Kasumi-1 (cell line): ENCODE measurements at regions not wholly inside any gene's neighbourhood (a gene's known extent, or its start where the extent isn't known, plus 50 kb on each side); places are given as distances from the start of the nearest gene placed in this dataset.

ENCODE experiments used
- DNase-seq, 2 experiments: peaks; one replicate each; lab custom pipeline; 2025; lab: John Stamatoyannopoulos, UW

GRCh38 chr1:209510063-209510462 is 73.5 kb upstream of the CAMK1G start:
- no peak for DNase-seq

DNA sequence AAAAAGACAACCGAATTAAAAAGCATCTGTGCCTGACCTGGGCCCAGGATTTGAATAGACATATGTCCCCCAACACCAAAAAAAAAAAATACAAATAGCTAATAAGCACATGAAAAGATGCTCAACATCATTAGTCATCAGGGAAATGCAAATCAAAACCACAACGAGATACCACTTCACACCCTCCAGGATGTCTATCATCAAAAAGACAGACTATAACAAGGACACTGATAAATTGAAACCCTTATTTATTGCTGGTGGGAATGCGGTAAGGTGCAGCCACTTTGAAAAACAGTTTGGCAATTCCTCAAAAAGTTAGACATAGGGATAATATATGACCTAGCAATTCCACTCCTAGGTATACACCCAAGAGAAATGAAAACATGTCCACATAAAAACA is 72.3 kb upstream of the CAMK1G start:
- DNase-seq: no peak

- no peak for DNase-seq
Measured at GRCh38 chr1:209512821-209513220, 70.7 kb upstream of the CAMK1G start.

- peak in 1 of 2 experiments; percentile 26 for DNase-seq
Measured at GRCh38 chr1:209513226-209513625, 70.3 kb upstream of the CAMK1G start.

DNA sequence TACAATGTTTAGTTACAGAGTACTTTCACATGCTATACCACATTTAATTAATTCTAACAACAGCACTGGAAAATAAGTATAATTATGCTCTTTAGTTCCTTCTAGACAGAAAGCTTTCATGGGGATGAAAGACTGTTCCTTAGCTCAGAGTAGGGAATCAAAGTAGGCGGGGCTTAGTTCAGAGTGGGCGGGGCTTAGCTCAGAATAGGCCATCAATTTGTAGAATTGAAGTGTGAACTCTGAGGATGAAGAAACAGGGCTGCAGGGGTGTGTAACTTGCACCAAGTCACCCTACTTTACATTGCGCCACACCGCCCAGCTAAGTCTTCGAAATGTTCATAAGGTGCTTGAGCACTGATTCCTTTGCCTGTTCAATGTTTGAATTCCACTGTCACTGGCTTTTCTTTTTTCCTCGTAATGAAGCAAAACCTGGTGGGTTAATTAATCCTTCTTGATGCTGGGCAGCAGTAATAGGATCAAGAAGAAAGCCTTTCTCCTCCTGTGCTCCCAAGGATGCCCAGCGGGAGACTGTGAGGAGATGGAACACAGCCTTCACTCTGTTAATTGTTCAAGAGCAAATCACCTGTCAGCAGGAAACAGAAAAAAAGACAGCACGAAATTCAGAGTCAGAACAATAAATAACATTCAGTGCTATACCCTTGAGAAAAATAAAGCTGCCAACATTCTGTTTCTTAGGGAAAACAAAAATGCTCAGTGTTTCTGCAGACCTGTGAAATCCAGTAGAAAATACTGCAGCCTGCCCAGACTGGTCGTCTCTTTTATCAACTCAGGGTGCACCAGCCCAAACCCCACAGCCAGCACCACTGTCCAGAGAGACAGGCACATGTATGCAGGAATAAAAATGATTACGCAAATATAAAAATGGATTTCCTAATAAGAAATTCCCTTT is 66.5 kb upstream of the CAMK1G start:
- DNase-seq: no peak

DNA sequence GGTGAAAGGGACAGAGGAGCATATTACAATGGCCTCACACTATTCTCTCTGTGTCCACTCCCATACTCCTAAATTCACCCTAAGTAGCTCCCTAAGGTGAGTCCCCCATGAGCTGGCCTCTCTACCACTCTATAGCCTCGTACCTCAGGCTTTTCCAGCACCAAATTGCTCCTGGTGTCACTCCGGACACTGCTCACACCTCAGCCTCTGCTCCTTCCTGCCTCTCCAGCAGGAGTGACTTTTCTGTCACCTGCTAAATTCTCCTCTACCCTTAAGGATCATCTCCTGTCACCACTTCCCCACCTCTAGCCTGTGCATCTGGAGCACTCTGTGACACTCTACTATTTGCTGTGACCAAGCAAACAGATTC is 65.8 kb upstream of the CAMK1G start:
- DNase-seq: no peak

- DNase-seq: no peak
Measured at GRCh38 chr1:209519786-209520185, 63.7 kb upstream of the CAMK1G start.

DNA sequence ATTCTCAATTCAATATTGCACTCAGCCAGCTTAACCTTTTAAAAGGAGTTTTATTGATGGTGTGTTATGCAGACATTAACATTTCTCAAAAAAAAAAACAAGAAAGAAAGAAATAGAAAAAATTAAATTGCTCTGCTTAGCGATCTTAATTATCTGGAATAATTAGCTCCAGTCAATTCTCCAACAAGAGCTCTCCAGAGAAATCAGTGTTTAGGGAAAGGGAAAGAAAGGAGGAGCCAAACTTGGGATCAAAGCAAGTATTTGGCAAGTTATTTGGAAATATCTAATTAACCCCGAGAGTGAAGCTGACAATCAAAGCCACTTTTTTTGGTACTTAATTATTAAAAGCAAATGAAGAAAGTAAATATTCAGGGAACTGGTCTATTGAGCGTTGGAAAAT is 60.7 kb upstream of the CAMK1G start:
- no peak for DNase-seq

DNA sequence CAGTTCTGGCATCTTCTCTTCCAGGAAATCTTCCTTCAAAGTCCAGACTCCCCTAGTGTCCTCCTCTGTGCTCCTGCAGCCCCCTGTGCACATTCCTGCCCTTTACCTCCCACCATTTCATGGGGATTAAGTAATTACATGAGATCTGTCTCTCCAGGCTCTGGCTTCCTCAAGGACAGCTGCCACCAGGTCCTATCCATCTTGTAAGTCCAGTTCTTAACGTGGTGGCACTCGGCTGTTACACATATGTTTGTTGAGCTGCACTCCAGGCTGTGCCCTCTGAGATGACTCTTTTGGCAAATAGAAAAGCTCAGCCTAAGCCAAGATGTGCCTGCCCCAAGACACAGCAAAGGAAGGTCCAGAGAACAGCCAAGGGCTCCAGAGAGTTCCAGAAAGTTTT is 57.4 kb upstream of the CAMK1G start:
- no peak for DNase-seq

DNA sequence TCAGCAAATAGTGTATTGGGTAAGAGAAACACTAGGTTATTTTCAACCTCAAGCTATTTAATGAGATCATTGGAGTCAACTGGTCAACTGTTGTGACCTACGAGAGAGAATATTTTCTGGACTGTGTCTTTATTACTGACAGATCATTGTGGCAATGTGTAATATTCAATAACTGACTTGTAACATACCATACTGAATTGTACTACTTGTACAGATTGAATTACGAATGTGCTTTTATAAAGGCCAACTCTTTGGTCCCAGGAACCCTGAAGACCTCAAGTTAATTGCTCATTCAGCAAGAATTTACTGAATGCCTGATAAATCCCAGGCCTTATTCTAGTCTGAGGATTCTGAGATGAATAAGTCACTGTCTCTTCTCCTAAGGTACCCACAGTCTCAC is 56.1 kb upstream of the CAMK1G start:
- DNase-seq: no peak

- no peak for DNase-seq
Measured at GRCh38 chr1:209527993-209528717, 55.4 kb upstream of the CAMK1G start.

GRCh38 chr1:209529233-209529632 is 54.3 kb upstream of the CAMK1G start:
- DNase-seq: no peak

- DNase-seq: no peak
Measured at GRCh38 chr1:209531006-209531405, 52.5 kb upstream of the CAMK1G start.

DNA sequence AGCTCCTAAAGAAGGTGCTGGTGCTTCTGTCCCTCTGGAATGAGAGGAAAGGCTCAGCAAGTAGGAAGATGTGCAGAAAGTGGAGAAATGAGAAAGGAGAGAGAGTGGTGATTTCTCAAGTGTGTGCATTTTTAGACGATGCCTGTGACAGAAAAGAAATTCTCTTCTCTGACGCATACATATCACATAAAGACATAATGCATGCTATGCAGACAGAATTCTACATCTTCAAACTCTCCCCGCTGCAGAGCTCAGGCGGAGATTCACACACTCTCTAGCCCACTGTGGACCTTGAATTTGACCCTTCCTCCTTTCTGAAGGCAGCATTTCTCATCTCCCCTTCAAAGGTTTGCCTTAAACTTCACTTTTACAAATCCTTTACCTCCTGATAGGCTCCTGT is 52.0 kb upstream of the CAMK1G start:
- no peak for DNase-seq
